ENCODE measurements at regions not wholly inside any gene's neighbourhood (a gene's known extent, or its start where the extent isn't known, plus 50 kb on each side); places are given as distances from the start of the nearest gene placed in this dataset.
A peak's percentile ranks its signal among the peaks of the same experiment; 100 is the strongest.
"Not testable (repeated sequence)": the region's sequence is repeated elsewhere in the genome, so short reads cannot be mapped to it uniquely, and the experiment has no call there.

GRCh38 chrX:65971151-65971550 is 68.7 kb downstream of the VSIG4 start:
- Mint-ChIP-seq H3K4me1 (no peaks in the 10 kb centered on the region), H3K27me3 (no peaks in the 10 kb centered on the region), H3K9me3 (no peaks in the 10 kb centered on the region), H3K27ac (no peak overlapping the region), H3K36me3 (ENCODE audit: low read depth) (no peaks in the 10 kb centered on the region), H3K4me3 (no peak overlapping the region)
- ATAC-seq (replicated peaks) = no peak

GRCh38 chrX:65967159-65967558 is 72.7 kb downstream of the VSIG4 start:
- H3K4me3 Mint-ChIP-seq; ATAC-seq (replicated peaks); H3K27me3 Mint-ChIP-seq; H3K4me1 Mint-ChIP-seq; H3K36me3 Mint-ChIP-seq (ENCODE audit: low read depth); H3K27ac Mint-ChIP-seq; H3K9me3 Mint-ChIP-seq: not testable (repeated sequence)

GRCh38 chrX:65961714-65962113 is 78.2 kb downstream of the VSIG4 start:
- H3K4me1 Mint-ChIP-seq = no peaks in the 10 kb centered on the region
- H3K27ac Mint-ChIP-seq = no peak overlapping the region
- no peak overlapping the region for H3K4me3 Mint-ChIP-seq
- no peak for ATAC-seq (replicated peaks)
- no peaks in the 10 kb centered on the region for H3K36me3 Mint-ChIP-seq (ENCODE audit: low read depth)
- no peaks in the 10 kb centered on the region for H3K27me3 Mint-ChIP-seq
- H3K9me3 Mint-ChIP-seq = no peaks in the 10 kb centered on the region

GRCh38 chrX:65948103-65948502 is 91.8 kb downstream of the VSIG4 start:
- Mint-ChIP-seq H3K9me3 (peaks cover 16% of the 10 kb centered on the region), H3K27ac (no peak overlapping the region), H3K4me1 (no peaks in the 10 kb centered on the region), H3K36me3 (ENCODE audit: low read depth) (no peaks in the 10 kb centered on the region), H3K4me3 (no peak overlapping the region), H3K27me3 (no peaks in the 10 kb centered on the region)
- ATAC-seq (replicated peaks) = no peak

GRCh38 chrX:65941775-65942174 is 98.1 kb downstream of the VSIG4 start:
- ATAC-seq (replicated peaks) = no peak
- H3K4me1 Mint-ChIP-seq = no peaks in the 10 kb centered on the region
- no peaks in the 10 kb centered on the region for H3K27me3 Mint-ChIP-seq
- peaks cover 11% of the 10 kb centered on the region for H3K9me3 Mint-ChIP-seq
- H3K36me3 Mint-ChIP-seq (ENCODE audit: low read depth) = no peaks in the 10 kb centered on the region
- no peak overlapping the region for H3K4me3 Mint-ChIP-seq
- H3K27ac Mint-ChIP-seq = no peak overlapping the region

- no peaks in the 10 kb centered on the region for H3K9me3 Mint-ChIP-seq
- peak overlapping the region; percentile 34 for H3K27ac Mint-ChIP-seq
- peak; percentile 28 for ATAC-seq (replicated peaks)
- H3K4me1 Mint-ChIP-seq = peaks cover 15% of the 10 kb centered on the region
- H3K36me3 Mint-ChIP-seq (ENCODE audit: low read depth) = no peaks in the 10 kb centered on the region
- peak overlapping the region; percentile 0 for H3K4me3 Mint-ChIP-seq
- no peaks in the 10 kb centered on the region for H3K27me3 Mint-ChIP-seq
Measured at GRCh38 chrX:65933085-65933589, 106.7 kb downstream of the VSIG4 start.

GRCh38 chrX:65932173-65933084 is 107.5 kb downstream of the VSIG4 start:
- Mint-ChIP-seq H3K4me3 (peak overlapping the region; percentile 0), H3K9me3 (no peaks in the 10 kb centered on the region), H3K27ac (peak overlapping the region; percentile 34), H3K36me3 (ENCODE audit: low read depth) (no peaks in the 10 kb centered on the region), H3K27me3 (no peaks in the 10 kb centered on the region), H3K4me1 (peaks cover 17% of the 10 kb centered on the region)
- peak; percentile 99 for ATAC-seq (replicated peaks)

- Mint-ChIP-seq H3K9me3 (no peaks in the 10 kb centered on the region), H3K27ac (no peak overlapping the region), H3K36me3 (ENCODE audit: low read depth) (no peaks in the 10 kb centered on the region), H3K27me3 (no peaks in the 10 kb centered on the region), H3K4me3 (no peak overlapping the region), H3K4me1 (peaks cover 33% of the 10 kb centered on the region)
- no peak for ATAC-seq (replicated peaks)
Measured at GRCh38 chrX:65928522-65928921, 111.4 kb downstream of the VSIG4 start.

- H3K27me3 Mint-ChIP-seq; H3K36me3 Mint-ChIP-seq (ENCODE audit: low read depth); H3K9me3 Mint-ChIP-seq; ATAC-seq (replicated peaks): not testable (repeated sequence)
- Mint-ChIP-seq H3K4me3 (peak overlapping the region; percentile 72), H3K4me1 (peaks cover 28% of the 10 kb centered on the region), H3K27ac (peak overlapping the region; percentile 75)
Measured at GRCh38 chrX:65927386-65927785, 112.5 kb downstream of the VSIG4 start.

GRCh38 chrX:65926095-65927019 is 113.5 kb downstream of the VSIG4 start:
- H3K27me3 Mint-ChIP-seq = no peaks in the 10 kb centered on the region
- H3K36me3 Mint-ChIP-seq (ENCODE audit: low read depth) = no peaks in the 10 kb centered on the region
- peak overlapping the region; percentile 72 for H3K4me3 Mint-ChIP-seq
- peak overlapping the region; percentile 75 for H3K27ac Mint-ChIP-seq
- no peaks in the 10 kb centered on the region for H3K9me3 Mint-ChIP-seq
- peaks cover 24% of the 10 kb centered on the region for H3K4me1 Mint-ChIP-seq
- ATAC-seq (replicated peaks) = peak; percentile 84

GRCh38 chrX:65925592-65925991 is 114.3 kb downstream of the VSIG4 start:
- Mint-ChIP-seq H3K36me3 (ENCODE audit: low read depth) (no peaks in the 10 kb centered on the region), H3K4me3 (peak overlapping the region; percentile 72), H3K4me1 (peaks cover 22% of the 10 kb centered on the region), H3K9me3 (no peaks in the 10 kb centered on the region), H3K27me3 (no peaks in the 10 kb centered on the region), H3K27ac (peak overlapping the region; percentile 75)
- no peak for ATAC-seq (replicated peaks)

GRCh38 chrX:65925005-65925404 is 114.9 kb downstream of the VSIG4 start:
- no peaks in the 10 kb centered on the region for H3K9me3 Mint-ChIP-seq
- H3K27ac Mint-ChIP-seq = no peak overlapping the region
- H3K4me1 Mint-ChIP-seq = peaks cover 22% of the 10 kb centered on the region
- H3K27me3 Mint-ChIP-seq = no peaks in the 10 kb centered on the region
- no peak for ATAC-seq (replicated peaks)
- no peaks in the 10 kb centered on the region for H3K36me3 Mint-ChIP-seq (ENCODE audit: low read depth)
- H3K4me3 Mint-ChIP-seq = peak overlapping the region; percentile 72

- H3K36me3 Mint-ChIP-seq (ENCODE audit: low read depth) = no peaks in the 10 kb centered on the region
- no peaks in the 10 kb centered on the region for H3K27me3 Mint-ChIP-seq
- H3K4me1 Mint-ChIP-seq = peaks cover 16% of the 10 kb centered on the region
- no peak for ATAC-seq (replicated peaks)
- H3K4me3 Mint-ChIP-seq = no peak overlapping the region
- H3K27ac Mint-ChIP-seq = no peak overlapping the region
- H3K9me3 Mint-ChIP-seq = no peaks in the 10 kb centered on the region
Measured at GRCh38 chrX:65921363-65921762, 118.5 kb downstream of the VSIG4 start.

GRCh38 chrX:65920620-65921019 is 119.3 kb downstream of the VSIG4 start:
- Mint-ChIP-seq H3K9me3 (no peaks in the 10 kb centered on the region), H3K36me3 (ENCODE audit: low read depth) (no peaks in the 10 kb centered on the region), H3K27ac (peak overlapping the region; percentile 25), H3K4me1 (peaks cover 11% of the 10 kb centered on the region), H3K27me3 (no peaks in the 10 kb centered on the region), H3K4me3 (no peak overlapping the region)
- ATAC-seq (replicated peaks) = no peak
